ENCODE measurements at regions not wholly inside any gene's neighbourhood (a gene's known extent, or its start where the extent isn't known, plus 50 kb on each side); places are given as distances from the start of the nearest gene placed in this dataset.

DNA sequence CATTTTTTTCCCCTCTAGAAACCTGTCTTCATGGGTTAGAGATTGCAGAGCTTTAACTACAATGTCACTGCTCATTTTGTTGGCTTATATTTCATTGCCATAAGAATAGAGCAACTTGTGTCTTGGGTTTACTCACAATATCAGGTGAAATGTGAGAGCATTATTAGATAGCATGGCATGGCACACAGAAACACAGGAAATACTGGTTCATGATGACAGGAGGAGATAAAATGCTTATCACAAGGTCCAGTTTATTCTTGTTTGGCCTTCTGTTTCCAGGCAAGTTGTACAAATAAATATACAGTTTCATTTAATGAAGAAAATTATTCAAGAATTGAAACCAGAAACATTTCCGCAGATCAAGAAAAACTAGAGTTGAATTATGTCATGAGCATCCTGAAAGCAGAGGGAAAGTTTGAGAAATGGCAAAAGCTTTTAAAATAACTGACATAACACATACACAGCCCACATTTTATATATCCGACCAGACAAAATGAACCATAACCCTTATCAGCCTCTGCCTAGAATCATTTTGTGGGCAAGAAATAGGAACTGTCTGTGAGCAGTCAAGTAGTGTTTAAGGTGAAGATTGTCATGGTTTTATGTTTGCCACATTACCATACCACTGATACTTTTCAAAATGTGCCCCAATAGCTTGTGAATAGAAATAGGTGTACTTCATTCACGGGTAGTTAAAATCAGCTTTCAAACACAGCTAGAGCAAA lies 297.9 kb upstream of the ARGLU1 start (continued):
- TF ChIP-seq, protein P1, sequence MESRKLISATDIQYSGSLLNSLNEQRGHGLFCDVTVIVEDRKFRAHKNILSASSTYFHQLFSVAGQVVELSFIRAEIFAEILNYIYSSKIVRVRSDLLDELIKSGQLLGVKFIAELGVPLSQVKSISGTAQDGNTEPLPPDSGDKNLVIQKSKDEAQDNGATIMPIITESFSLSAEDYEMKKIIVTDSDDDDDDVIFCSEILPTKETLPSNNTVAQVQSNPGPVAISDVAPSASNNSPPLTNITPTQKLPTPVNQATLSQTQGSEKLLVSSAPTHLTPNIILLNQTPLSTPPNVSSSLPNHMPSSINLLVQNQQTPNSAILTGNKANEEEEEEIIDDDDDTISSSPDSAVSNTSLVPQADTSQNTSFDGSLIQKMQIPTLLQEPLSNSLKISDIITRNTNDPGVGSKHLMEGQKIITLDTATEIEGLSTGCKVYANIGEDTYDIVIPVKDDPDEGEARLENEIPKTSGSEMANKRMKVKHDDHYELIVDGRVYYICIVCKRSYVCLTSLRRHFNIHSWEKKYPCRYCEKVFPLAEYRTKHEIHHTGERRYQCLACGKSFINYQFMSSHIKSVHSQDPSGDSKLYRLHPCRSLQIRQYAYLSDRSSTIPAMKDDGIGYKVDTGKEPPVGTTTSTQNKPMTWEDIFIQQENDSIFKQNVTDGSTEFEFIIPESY (IDR thresholded peaks at IDR 0.05; ENCODE audit: extremely low read depth, insufficient replicate concordance, low read length), result no peak
- TF ChIP-seq FOSL1 (IDR thresholded peaks at IDR 0.05; ENCODE audit: low read depth) (no peak), JUND (IDR thresholded peaks at IDR 0.05) (no peak), ZNF274 (IDR thresholded peaks at IDR 0.05; ENCODE audit: low read depth, low read length) (no peak), SIN3A (IDR thresholded peaks at IDR 0.05; ENCODE audit: low read depth) (no peak)

DNA sequence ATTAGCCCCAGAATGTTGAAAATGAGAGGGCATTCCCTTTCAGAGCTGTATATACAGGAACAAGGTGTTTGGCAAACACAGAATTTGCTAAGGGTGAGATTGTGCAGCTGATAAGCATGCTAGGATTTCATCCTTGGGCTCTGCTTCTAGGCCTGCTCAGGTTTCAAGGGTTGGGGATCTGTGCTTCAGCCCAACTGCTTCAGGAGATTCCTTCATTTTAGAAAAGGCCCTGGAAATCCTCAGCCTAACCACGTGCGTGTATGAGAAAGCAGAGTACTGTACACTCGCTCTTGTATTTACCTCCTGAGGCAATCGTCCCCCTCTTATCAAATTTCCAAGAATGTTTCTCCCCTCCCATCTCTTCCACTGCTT lies 291.6 kb upstream of the ARGLU1 start:
- no peak overlapping the region for H2AFZ ChIP-seq (ENCODE audit: low read depth, low read length, poor library complexity, severe bottlenecking)
- no peak overlapping the region for H3K9ac ChIP-seq (ENCODE audit: low read length)
- H3K27ac ChIP-seq (ENCODE audit: low read depth, low read length), result no peak overlapping the region
- H3K4me2 ChIP-seq (ENCODE audit: low read length), result no peak overlapping the region
- no peaks in the 10 kb centered on the region for H3K9me3 ChIP-seq (ENCODE audit: control insufficient read depth in 1 of 2, insufficient read depth in 1 of 2, low read depth in 1 of 2, low read length in 2 of 2)
- no peaks in the 10 kb centered on the region for H3K79me2 ChIP-seq (ENCODE audit: insufficient read depth, low read length)
- POLR2A ChIA-PET, result no interaction called here
- H4K20me1 ChIP-seq (ENCODE audit: insufficient read depth), result no peaks in the 10 kb centered on the region
- no peak for TF ChIP-seq CEBPB (IDR thresholded peaks at IDR 0.05; ENCODE audit: low read depth)
- TF ChIP-seq, protein P2, sequence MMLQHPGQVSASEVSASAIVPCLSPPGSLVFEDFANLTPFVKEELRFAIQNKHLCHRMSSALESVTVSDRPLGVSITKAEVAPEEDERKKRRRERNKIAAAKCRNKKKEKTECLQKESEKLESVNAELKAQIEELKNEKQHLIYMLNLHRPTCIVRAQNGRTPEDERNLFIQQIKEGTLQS (IDR thresholded peaks at IDR 0.05), result no peak
- CTCF ChIA-PET, result no interaction called here
- no peak overlapping the region for H3K4me3 ChIP-seq (replicated peaks in 1 of 2; ENCODE audit: low read depth in 1 of 2, low read length in 2 of 2)
- intact Hi-C loops (cut with micrococcal nuclease), result no loop called here
- BruUV-seq (replicated peaks), result no TSS peak
- no peaks in the 10 kb centered on the region for H3K4me1 ChIP-seq (ENCODE audit: control insufficient read depth in 1 of 2, insufficient read depth in 2 of 2, low read length in 2 of 2)
- DNase-seq (ENCODE audit: low read depth, low spot score) (no peak), ATAC-seq (no peak)
- no peaks in the 10 kb centered on the region for H3K36me3 ChIP-seq (ENCODE audit: control insufficient read depth in 1 of 2, insufficient read depth in 2 of 2, low read length in 2 of 2)
- peaks cover 12% of the 10 kb centered on the region for H3K27me3 ChIP-seq (ENCODE audit: insufficient read depth, low read length)
- H3K9me2 ChIP-seq (ENCODE audit: insufficient read depth), result no peaks in the 10 kb centered on the region
- RAD21 ChIA-PET (ENCODE audit: low non-redundant PET in 1 of 2, low total read pairs in 2 of 2, uncharacterized antibody in 2 of 2, unreplicated experiment in 2 of 2), result no interaction called here
